Esophagus squamous epithelium (tissue), 4 donors: ENCODE measurements at regions not wholly inside any gene's neighbourhood (a gene's known extent, or its start where the extent isn't known, plus 50 kb on each side); places are given as distances from the start of the nearest gene placed in this dataset.

Source experiments
- POLR2A ChIP-seq, 4 donors: fragments of 450-650 bp; IDR thresholded peaks; one replicate each; pipeline ENCODE4 v1.6.1; 2017; ENCODE audit warnings: antibody characterized with exemption in 4 of 4, mild to moderate bottlenecking in 4 of 4, moderate library complexity in 3 of 4
- TF ChIP-seq, protein P1 (sequence below), 6 experiments: fragments of 450-650 bp in 4 of 6; fragments of 200-600 bp in 2 of 6; sonication (generic) in 2 of 6; IDR thresholded peaks; one replicate each; pipeline ENCODE4 v1.5.1; 2016 to 2019; ENCODE audit warnings: antibody characterized with exemption in 6 of 6, mild to moderate bottlenecking in 4 of 6, moderate library complexity in 4 of 6

DNA sequence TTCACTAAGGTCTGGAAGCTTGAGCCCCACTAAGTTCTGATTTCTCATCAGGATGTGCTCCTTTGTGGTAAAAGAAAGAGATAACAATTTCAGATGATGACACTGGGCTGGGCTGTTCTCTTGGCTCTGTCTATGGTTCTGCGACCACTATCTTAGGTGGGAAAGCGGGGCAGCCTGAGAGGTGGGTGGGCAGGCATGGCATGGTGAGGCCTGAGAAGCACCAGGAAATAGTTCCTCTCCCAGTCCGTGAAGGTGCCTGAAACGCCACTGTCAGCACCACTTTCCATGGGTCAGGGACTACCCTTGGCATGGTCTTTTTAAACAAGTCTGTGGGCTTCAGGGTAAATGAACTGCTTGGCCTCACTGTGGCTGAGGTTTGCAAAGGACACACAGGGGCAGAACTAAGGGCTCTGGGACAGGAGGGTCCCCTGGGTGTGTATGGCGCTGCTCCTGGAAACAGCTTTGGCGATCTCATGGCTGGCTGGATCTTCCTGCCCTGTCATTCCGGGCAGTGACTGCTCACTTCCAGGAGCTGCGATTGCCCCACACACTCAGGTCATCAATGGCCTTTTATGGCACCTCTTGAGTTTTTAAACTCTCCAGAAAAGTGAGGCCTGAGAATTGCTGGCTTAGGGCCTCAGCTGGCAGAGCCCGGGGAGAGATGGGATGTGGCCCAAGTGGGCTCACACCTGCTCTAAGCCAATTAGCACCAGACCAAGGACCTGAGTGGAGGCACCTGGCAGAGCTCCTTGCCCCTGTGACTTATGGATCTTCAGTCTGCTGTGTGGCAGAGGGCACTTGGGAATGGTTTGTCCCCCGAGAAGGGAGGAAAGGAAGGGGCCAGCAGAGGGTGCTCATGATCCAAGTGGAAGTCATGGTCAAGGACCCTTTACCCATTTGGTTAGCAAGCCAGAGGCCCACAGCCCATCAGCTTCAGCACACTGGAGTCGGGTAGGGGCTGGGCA lies 55.6 kb upstream of the LYVE1 start:
- TF ChIP-seq, protein P1, sequence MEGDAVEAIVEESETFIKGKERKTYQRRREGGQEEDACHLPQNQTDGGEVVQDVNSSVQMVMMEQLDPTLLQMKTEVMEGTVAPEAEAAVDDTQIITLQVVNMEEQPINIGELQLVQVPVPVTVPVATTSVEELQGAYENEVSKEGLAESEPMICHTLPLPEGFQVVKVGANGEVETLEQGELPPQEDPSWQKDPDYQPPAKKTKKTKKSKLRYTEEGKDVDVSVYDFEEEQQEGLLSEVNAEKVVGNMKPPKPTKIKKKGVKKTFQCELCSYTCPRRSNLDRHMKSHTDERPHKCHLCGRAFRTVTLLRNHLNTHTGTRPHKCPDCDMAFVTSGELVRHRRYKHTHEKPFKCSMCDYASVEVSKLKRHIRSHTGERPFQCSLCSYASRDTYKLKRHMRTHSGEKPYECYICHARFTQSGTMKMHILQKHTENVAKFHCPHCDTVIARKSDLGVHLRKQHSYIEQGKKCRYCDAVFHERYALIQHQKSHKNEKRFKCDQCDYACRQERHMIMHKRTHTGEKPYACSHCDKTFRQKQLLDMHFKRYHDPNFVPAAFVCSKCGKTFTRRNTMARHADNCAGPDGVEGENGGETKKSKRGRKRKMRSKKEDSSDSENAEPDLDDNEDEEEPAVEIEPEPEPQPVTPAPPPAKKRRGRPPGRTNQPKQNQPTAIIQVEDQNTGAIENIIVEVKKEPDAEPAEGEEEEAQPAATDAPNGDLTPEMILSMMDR (IDR thresholded peaks at IDR 0.05): peak; percentile 22 to 51 (median 36)
- no peak for TF ChIP-seq POLR2A (IDR thresholded peaks at IDR 0.05)
